ENCODE measurements at regions not wholly inside any gene's neighbourhood (a gene's known extent, or its start where the extent isn't known, plus 50 kb on each side); places are given as distances from the start of the nearest gene placed in this dataset.

- Histone ChIP-seq H3K27me3 (ENCODE audit: control insufficient read depth, insufficient read depth, low read length) (peaks cover under 1% of the 10 kb centered on the region), H3K9ac (ENCODE audit: low read depth, low read length) (no peak overlapping the region), H3K4me3 (ENCODE audit: low read depth, low read length) (no peak overlapping the region), H3K4me1 (ENCODE audit: control insufficient read depth, insufficient read depth, low read length) (no peaks in the 10 kb centered on the region), H3K9me3 (ENCODE audit: control insufficient read depth, insufficient read depth, low read length) (no peaks in the 10 kb centered on the region), H3K36me3 (ENCODE audit: control insufficient read depth, insufficient read depth, low read length) (no peaks in the 10 kb centered on the region)
Measured at GRCh38 chr15:58235961-58236360, 97.8 kb downstream of the AQP9 start.

- Histone ChIP-seq H3K4me1 (ENCODE audit: control insufficient read depth, insufficient read depth, low read length) (no peaks in the 10 kb centered on the region), H3K36me3 (ENCODE audit: control insufficient read depth, insufficient read depth, low read length) (no peaks in the 10 kb centered on the region), H3K4me3 (ENCODE audit: low read depth, low read length) (no peak overlapping the region)
Measured at GRCh38 chr15:58240191-58240932, 102.2 kb downstream of the AQP9 start.

GRCh38 chr15:58241872-58242271, 103.7 kb downstream of the AQP9 start:
- Histone ChIP-seq H3K4me1 (ENCODE audit: control insufficient read depth, insufficient read depth, low read length) (no peaks in the 10 kb centered on the region), H3K4me3 (ENCODE audit: low read depth, low read length) (no peak overlapping the region)

More at GRCh38 chr15:58240191-58240932, 102.2 kb downstream of the AQP9 start:
- H3K9me3 ChIP-seq (ENCODE audit: control insufficient read depth, insufficient read depth, low read length), result no peaks in the 10 kb centered on the region
- H3K27me3 ChIP-seq (ENCODE audit: control insufficient read depth, insufficient read depth, low read length), result no peaks in the 10 kb centered on the region
- no peak overlapping the region for H3K9ac ChIP-seq (ENCODE audit: low read depth, low read length)

GRCh38 chr15:58243070-58243469, 104.9 kb downstream of the AQP9 start:
- Histone ChIP-seq H3K36me3 (ENCODE audit: control insufficient read depth, insufficient read depth, low read length) (peaks cover 3% of the 10 kb centered on the region), H3K9ac (ENCODE audit: low read depth, low read length) (no peak overlapping the region), H3K4me1 (ENCODE audit: control insufficient read depth, insufficient read depth, low read length) (no peaks in the 10 kb centered on the region), H3K27me3 (ENCODE audit: control insufficient read depth, insufficient read depth, low read length) (no peaks in the 10 kb centered on the region), H3K4me3 (ENCODE audit: low read depth, low read length) (no peak overlapping the region), H3K9me3 (ENCODE audit: control insufficient read depth, insufficient read depth, low read length) (no peaks in the 10 kb centered on the region)

More at GRCh38 chr15:58241872-58242271, 103.7 kb downstream of the AQP9 start:
- Histone ChIP-seq H3K27me3 (ENCODE audit: control insufficient read depth, insufficient read depth, low read length) (no peaks in the 10 kb centered on the region), H3K36me3 (ENCODE audit: control insufficient read depth, insufficient read depth, low read length) (peaks cover 3% of the 10 kb centered on the region), H3K9me3 (ENCODE audit: control insufficient read depth, insufficient read depth, low read length) (no peaks in the 10 kb centered on the region), H3K9ac (ENCODE audit: low read depth, low read length) (no peak overlapping the region)

- peaks cover 3% of the 10 kb centered on the region for H3K36me3 ChIP-seq (ENCODE audit: control insufficient read depth, insufficient read depth, low read length)
- no peaks in the 10 kb centered on the region for H3K4me1 ChIP-seq (ENCODE audit: control insufficient read depth, insufficient read depth, low read length)
- no peaks in the 10 kb centered on the region for H3K9me3 ChIP-seq (ENCODE audit: control insufficient read depth, insufficient read depth, low read length)
- no peak overlapping the region for H3K4me3 ChIP-seq (ENCODE audit: low read depth, low read length)
- no peak overlapping the region for H3K9ac ChIP-seq (ENCODE audit: low read depth, low read length)
- no peaks in the 10 kb centered on the region for H3K27me3 ChIP-seq (ENCODE audit: control insufficient read depth, insufficient read depth, low read length)
Measured at GRCh38 chr15:58244536-58244935, 106.4 kb downstream of the AQP9 start.

GRCh38 chr15:58246041-58246440, 107.9 kb downstream of the AQP9 start:
- Histone ChIP-seq H3K9ac (ENCODE audit: low read depth, low read length) (no peak overlapping the region), H3K9me3 (ENCODE audit: control insufficient read depth, insufficient read depth, low read length) (no peaks in the 10 kb centered on the region), H3K27me3 (ENCODE audit: control insufficient read depth, insufficient read depth, low read length) (no peaks in the 10 kb centered on the region), H3K36me3 (ENCODE audit: control insufficient read depth, insufficient read depth, low read length) (peaks cover 3% of the 10 kb centered on the region), H3K4me1 (ENCODE audit: control insufficient read depth, insufficient read depth, low read length) (no peaks in the 10 kb centered on the region), H3K4me3 (ENCODE audit: low read depth, low read length) (no peak overlapping the region)

GRCh38 chr15:58247855-58248842, 110.0 kb downstream of the AQP9 start:
- Histone ChIP-seq H3K4me3 (ENCODE audit: low read depth, low read length) (no peak overlapping the region), H3K9ac (ENCODE audit: low read depth, low read length) (no peak overlapping the region), H3K4me1 (ENCODE audit: control insufficient read depth, insufficient read depth, low read length) (no peaks in the 10 kb centered on the region), H3K9me3 (ENCODE audit: control insufficient read depth, insufficient read depth, low read length) (no peaks in the 10 kb centered on the region), H3K27me3 (ENCODE audit: control insufficient read depth, insufficient read depth, low read length) (no peaks in the 10 kb centered on the region), H3K36me3 (ENCODE audit: control insufficient read depth, insufficient read depth, low read length) (peaks cover 3% of the 10 kb centered on the region)

- Histone ChIP-seq H3K9me3 (ENCODE audit: control insufficient read depth, insufficient read depth, low read length) (no peaks in the 10 kb centered on the region), H3K4me3 (ENCODE audit: low read depth, low read length) (no peak overlapping the region), H3K9ac (ENCODE audit: low read depth, low read length) (no peak overlapping the region), H3K36me3 (ENCODE audit: control insufficient read depth, insufficient read depth, low read length) (peaks cover 3% of the 10 kb centered on the region), H3K27me3 (ENCODE audit: control insufficient read depth, insufficient read depth, low read length) (no peaks in the 10 kb centered on the region), H3K4me1 (ENCODE audit: control insufficient read depth, insufficient read depth, low read length) (no peaks in the 10 kb centered on the region)
Measured at GRCh38 chr15:58249646-58250312, 111.6 kb downstream of the AQP9 start.

GRCh38 chr15:58252586-58253323, 114.6 kb downstream of the AQP9 start:
- Histone ChIP-seq H3K4me3 (ENCODE audit: low read depth, low read length) (no peak overlapping the region), H3K27me3 (ENCODE audit: control insufficient read depth, insufficient read depth, low read length) (no peaks in the 10 kb centered on the region), H3K4me1 (ENCODE audit: control insufficient read depth, insufficient read depth, low read length) (no peaks in the 10 kb centered on the region), H3K9ac (ENCODE audit: low read depth, low read length) (no peak overlapping the region), H3K36me3 (ENCODE audit: control insufficient read depth, insufficient read depth, low read length) (no peaks in the 10 kb centered on the region), H3K9me3 (ENCODE audit: control insufficient read depth, insufficient read depth, low read length) (no peaks in the 10 kb centered on the region)

GRCh38 chr15:58257776-58258325, 119.7 kb downstream of the AQP9 start:
- no peak overlapping the region for H3K4me3 ChIP-seq (ENCODE audit: low read depth, low read length)
- no peaks in the 10 kb centered on the region for H3K27me3 ChIP-seq (ENCODE audit: control insufficient read depth, insufficient read depth, low read length)
- H3K9ac ChIP-seq (ENCODE audit: low read depth, low read length), result no peak overlapping the region
- H3K9me3 ChIP-seq (ENCODE audit: control insufficient read depth, insufficient read depth, low read length), result no peaks in the 10 kb centered on the region
- H3K4me1 ChIP-seq (ENCODE audit: control insufficient read depth, insufficient read depth, low read length), result peaks cover 7% of the 10 kb centered on the region
- no peaks in the 10 kb centered on the region for H3K36me3 ChIP-seq (ENCODE audit: control insufficient read depth, insufficient read depth, low read length)

Data from iPS-15b (cell line).